Stimulated activated CD8-positive, alpha-beta memory T cell treated with anti-CD3 and anti-CD28 coated beads, Interleukin-4, amount 100 ng/mL, for 1 hour (primary cell): ENCODE measurements at regions not wholly inside any gene's neighbourhood (a gene's known extent, or its start where the extent isn't known, plus 50 kb on each side); places are given as distances from the start of the nearest gene placed in this dataset.

Source experiments
- DNase-seq, 2 donors: peaks; one replicate each; pipeline ENCODE4 v3.0.0-alpha.2; 2020; ENCODE audit warnings: low read depth in 2 of 2, low spot score in 1 of 2

DNA sequence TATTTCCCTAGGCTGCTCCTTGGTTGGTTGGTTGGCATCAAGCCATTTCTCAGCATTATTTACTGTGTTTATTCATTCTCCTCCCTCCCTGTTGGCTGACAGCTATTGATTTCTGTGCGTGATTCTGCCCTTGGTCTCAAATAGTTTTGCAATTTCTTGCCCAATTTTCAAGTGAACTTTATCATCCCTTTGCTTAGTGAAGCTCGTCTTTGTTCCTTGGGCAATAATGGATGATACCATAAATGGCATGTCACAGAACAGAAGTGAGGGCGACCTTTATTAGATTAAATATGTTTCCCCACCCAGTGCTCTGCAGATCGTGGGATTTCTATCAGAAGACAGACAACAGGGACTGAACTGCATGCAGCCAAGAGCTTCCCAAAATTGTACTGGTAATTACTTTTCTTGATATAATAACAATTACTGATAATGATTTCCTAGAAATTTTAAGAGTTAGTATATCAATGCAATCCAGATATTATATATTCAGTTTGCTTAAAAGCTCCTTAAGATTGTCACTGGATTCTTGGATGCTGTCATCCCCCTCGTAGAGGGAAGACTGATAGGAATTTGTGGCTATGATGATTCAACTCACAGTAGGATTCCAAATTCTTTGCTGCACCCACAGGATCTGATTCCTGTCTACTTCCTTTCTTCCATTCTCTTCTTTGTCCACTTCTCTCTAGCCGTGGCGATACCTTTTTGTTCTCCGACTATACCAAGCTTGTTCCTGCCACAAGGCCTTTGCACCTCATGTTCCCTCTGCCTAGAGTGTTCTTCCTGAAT lies 122.1 kb upstream of the KAZN start:
- DNase-seq: no peak

DNA sequence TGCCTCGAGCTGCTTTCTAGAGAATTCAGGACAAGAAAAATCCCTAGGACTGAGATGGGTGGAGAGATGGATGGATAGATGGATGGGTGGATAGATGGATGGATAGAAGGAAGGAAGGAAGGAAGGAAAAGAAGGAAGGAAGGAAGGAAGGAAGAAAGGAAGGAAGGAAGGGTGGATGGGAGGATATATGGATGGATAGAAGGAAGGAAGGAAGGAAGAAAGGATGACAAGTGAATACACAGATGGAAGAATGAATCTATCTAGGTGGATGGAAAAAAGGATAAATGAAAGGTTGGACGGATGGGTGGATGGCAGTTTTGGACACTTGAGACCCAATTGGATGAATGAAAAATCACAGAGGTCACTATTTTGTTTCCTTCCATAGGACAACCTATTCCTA lies 120.4 kb upstream of the KAZN start:
- DNase-seq: no peak

DNA sequence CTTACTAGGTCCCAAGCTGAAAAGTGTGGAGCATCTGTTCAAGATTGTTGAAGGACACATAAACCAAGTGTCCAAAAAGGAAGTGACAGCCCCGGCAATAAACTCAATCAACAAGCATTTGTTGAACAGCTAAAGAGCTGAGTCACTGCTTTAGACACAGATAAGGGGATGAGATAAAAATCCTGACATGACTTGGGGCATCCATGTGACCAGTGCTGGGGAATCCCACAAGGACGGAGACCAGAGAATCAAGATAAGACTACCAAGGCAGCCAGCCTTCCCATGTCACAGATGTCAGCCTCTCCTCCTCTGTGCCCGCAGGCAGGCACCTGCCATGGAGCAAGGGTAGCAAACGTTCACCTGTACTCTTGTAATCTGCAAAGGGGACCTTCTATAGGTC lies 118.6 kb upstream of the KAZN start:
- DNase-seq: no peak

DNA sequence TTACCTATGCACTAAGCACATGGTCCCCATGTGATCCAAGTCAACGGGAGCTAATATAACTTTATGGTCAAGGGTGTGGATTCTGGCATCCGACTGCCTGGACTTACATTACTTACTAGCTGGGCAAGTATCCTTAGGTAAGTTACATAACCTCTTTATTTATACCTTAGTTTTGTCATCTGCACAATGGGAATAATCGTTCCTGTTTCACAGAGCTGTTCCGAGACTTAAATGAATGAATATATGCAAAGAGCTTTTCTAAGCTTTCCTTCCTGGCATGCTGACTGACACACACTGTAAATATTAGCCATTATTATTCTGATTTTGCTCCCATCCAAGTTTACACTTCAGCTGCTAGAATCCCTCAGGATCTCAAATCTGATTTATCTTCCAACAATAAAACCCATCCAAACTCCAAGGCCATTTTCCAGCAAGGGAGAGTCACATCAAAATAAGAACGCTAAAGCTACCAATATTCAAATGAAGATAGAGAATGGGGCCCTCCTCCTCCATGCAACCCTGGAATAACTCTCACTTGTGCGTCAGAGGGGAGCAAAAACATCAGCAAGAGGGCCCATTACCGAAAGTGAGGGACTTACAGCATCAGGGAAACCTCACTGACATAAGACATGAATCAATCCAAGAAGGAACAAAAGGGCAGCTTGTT lies 115.6 kb upstream of the KAZN start:
- DNase-seq: no peak

DNA sequence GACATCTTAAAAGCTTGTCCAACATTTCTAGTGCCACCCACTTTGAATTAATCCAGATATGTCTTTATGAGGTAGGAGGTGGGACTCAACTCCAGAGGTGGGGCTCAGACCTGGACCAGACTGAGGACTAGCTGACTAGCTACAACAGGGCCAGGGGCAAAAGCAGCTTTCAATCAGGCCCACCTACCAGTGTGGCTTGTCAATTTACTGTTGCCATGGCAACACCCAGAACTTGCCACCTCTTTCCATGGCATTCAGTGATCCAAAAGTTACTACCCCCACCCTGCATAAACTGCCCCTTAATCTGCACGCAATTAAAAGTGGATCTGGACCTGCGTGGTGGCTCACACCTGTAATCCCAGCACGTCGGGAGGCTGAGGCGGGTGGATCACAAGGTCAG lies 113.2 kb upstream of the KAZN start:
- DNase-seq: no peak

DNA sequence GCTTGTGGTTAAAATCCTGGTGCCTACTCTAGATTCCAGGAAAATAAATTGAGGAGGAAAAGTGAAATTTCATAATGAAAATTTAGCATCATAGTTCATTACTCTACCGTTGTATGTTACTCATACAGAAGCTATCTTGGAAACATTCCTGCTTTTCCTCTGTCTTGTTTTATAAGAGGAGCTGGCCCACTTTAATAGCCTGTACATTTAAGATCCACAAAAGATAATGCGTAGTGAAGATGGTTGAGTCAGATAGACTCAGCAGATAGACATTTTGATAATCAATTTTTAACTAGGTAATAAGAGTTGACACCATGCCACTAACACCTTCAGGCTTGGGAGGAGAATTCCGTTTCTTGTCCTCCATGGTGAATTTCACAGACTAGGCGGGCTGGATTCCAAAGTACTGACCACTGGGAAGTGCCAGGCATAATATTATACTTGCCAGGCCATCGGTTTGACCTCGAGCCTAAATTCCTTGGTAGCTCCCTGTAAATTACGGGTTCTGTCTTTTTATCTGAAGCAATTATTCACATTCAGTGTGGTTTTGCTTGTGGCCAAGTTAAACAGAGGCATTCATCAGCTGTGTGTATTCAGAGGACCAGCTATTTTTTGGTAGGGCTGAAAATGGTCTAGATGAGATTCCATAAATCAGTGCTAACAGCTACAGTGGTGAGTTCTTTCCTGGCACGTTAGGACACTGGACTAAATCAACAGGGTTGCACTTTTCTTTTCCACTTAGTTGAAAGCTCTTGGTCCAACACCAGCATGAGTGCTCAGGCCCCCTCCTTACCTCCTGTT lies 111.9 kb upstream of the KAZN start:
- DNase-seq: no peak

DNA sequence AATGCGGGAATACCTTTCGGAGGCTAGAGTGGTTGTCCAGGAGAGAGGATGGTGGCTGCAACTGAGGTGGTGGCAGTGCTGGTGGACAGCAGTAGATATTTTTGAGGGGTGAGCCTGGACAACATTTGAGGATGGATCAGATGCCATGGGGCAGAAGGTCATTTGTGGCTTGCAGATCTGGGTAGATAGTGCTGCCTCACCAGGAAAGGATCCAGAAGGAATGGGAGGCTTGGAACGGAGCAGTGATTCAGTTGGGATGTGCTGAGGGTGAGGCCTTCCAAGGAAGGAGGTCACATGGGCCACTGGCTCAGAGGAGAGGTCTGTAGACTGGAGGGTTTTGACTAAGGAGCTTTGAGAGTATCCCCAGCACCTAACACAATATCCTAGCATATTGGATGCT lies 110.8 kb upstream of the KAZN start:
- no peak for DNase-seq

DNA sequence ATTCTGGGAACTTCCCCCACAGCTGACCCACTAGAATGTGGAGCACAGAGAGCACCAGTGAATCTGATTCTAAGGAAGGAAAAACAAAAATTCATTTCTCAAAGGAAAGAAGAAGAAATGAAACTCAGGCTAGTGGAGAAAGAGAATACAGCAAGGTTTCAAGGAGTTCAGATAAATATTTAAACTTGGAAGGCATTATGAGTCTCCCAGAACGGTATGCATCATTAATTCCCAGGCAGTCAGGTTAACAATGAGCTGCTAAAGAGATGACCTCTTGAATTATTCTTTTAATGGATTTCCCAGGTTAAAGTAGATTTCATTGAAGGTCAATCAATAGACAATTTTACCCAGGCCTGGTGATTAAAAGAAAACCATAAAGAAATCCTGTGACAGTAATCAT lies 103.6 kb upstream of the KAZN start:
- no peak for DNase-seq

DNA sequence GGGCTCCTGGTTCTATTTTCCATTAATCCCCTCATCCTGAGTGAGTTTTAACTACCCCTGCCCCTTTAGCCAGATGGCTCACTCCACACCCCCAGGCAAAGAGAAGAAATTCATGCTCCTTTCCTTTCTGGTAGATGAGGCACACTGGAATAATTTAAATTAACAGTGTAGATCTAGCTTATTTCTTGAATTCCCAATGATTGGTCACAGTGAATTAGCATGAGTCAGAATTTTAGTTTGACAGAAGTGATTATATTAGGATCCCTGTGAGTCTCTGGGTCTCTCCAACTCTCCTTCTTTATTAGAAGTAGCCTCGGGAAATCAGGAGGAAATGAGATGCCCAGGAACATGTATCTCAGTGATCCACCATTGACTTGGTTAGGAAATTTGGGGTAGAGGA lies 103.1 kb upstream of the KAZN start:
- DNase-seq: no peak

DNA sequence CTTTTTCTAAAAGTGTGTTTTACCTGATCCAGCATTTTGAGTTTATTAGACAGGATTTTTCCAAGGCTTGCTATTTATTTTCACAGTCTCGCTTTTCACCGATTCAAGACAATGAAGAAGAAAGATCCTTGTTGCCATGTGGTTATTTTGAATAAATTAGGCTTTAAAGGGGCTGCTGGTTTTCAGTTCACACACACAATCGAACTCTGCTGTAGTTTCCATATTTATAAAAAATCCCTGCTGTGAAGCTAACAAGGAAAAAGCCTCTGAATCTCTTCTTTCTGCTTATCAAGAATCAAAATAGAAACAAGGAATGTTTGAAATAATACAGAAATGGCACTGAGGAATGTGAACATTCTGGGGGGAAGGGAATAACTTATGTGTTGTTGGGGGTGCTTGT lies 102.5 kb upstream of the KAZN start:
- no peak for DNase-seq

DNA sequence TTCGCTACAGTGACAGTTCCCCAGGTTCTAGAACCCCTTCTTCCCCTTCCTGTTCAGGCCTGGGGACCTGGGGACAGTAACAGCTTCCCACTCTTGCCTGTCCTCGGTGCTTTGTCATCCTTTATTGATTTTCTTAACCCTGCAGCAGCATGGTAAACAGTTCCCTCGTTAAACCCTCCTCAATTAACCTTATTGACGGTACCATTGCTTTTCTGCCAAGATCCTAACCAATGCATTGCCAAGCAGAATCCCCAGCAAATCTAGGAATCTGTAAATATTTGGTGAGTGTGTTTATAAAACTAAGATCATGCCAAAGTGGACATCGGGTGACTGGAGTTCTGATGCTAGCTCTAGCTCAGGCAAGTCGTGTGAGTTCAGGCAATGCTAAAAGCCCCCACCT lies 99.6 kb upstream of the KAZN start:
- DNase-seq: no peak

DNA sequence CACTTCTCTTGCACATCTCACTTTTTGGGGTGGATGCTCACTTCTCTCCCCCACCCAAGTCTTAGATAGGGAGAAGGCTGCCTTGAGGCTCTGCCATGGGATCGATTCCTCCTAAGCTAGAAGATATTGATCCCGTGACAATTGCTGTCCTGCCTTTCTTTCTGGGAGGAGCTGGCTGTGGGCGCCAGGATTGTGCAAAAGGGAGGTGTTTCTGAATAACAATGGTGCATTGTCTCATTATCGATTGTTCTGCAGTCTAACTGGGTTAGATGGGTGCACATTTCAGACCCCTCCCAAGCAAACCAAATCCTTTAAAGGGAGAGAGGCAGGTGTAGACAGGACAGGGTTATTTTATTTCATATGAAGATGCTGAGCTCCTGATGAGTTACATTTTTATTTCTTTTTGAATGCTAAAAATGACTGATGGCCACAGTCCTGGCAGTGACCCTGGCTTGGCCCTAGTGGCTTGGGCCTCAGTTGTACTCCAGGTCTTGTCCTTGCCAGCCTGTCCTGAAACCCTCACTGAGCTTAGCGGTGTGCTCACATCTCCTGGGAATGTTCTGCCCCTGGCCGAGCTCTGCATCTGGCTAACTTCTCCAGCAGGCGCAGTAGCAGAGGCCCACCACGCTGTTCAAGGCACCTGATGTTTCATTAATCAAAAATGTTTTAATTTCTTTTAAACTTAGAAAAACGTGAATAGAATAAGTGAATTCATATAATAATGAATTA lies 99.0 kb upstream of the KAZN start:
- no peak for DNase-seq

DNA sequence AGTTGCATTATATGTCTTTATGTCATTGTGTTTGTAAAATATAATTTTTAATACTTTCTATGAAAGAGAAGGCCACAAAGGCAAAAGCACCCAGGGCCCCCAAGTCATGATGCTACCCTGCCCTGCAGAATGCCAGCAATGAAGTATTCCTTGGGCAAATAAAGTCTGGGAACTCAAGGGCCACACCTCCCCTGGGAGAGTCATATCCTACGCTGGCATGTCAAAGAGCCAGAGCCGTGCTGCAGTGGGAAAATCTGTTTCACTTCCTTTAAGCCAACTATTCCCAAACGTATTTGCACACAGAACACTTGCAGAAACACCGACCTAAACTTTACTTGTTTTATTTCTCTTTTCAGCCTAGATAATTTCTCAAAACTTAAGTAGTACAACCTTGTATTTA lies 98.4 kb upstream of the KAZN start:
- DNase-seq: no peak

DNA sequence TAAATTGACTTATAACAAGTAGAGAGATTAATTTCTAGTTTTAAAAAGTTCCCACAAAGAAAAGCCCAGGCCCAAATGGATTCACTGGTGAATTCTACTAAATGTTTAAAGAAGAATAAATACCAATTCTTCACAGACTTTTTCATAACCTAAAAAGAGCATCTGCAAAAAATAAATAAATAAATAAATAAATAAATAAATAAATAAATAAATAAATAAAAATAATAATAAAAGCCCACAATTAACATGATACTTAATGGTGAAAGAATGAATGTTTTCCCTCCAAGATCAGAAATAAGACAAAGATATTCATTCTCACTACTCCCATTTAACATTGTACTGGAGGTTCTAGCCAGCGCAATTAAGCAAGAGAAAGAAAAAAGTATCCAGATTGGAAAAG lies 97.6 kb upstream of the KAZN start:
- no peak for DNase-seq

DNA sequence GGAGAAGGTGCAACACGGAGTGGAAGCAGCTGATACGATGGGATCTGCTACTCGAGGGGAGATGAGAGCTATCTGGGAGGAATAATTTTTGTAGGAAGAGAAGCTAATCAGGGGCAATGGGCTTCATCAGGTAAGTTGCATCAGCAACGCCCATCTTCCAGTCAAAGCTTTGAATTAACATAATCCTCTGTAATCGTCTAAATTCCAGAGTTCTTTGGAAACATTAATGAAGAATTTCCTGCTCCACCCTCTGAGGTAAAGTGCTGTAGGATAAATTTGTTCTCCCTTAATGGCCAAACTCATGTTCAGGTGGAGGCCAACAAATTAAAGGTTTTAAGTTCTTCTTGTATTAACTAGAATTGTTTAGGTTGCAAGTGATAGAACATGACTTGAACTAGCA lies 94.0 kb upstream of the KAZN start:
- DNase-seq: no peak

DNA sequence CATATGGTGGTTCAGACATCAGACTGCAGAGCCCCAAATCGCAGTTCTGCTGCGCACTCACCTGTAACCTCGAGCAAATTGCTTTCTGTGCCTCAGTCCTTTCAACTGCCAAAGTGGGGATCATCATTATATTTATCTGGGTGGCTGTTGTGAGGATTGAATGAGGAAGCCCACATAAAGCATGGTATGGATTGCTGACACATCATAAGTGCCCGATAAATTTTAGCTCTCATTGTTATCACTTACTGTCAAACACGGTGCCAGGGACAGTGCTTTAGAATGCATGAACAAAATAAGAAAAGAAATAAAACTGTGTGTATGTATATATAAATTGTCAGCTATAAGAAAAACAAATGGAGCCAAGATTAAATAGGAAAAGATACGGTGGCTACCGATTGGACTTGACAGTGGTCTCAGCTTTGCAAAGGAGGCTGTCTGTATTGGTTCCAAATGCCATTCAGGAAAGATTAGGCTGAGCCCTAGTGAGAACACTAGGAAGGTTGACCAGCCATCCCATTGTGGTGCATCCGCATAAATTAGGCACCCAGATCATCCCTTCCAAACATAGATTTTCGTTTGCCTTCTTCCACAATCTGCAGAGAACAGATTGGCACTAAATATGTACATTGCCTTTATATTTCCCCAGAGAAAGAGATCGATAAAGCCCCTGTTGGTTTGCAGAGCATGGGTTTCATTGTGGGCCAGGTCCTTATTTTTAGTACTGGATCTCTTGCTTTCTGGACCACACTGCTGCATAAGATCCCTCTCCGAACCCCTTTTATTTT lies 91.8 kb upstream of the KAZN start:
- no peak for DNase-seq

DNA sequence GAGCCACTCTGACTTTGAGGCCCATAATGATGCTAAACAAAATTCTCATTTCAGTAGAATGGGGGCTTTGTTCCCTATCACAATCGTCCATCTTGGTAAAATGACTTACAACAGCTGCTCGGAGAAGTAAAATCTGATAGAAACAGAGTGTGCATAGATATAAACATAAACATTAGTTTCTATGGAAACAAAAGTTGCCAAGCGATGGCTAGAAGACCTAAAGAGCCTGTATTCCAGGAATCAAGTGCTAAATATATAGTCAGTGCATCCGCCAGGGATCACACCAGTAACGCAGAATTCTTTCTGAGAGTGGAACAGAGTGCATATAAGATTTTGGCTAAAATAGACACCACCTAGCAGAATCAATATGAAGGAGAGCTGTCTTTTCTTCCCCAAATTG lies 91.2 kb upstream of the KAZN start:
- no peak for DNase-seq

DNA sequence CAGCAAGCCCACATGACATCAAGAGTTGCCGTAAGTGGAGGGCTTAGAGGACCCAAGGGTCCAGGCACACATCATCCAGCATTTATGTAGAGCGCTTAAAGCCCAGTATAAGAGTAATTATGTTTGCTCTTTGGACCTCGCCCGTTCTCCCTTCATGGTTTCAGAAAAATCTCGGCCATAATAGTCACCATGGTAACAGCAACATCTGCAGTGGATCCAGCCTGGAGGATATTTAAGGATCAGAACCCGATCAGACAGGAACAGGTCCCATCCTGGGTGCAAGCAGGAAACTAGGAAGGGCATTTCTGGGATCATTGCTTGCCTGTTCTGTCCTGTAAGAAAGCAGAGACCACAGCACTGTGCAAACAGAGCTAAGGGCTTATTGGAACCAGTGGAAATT lies 89.9 kb upstream of the KAZN start:
- DNase-seq: no peak

DNA sequence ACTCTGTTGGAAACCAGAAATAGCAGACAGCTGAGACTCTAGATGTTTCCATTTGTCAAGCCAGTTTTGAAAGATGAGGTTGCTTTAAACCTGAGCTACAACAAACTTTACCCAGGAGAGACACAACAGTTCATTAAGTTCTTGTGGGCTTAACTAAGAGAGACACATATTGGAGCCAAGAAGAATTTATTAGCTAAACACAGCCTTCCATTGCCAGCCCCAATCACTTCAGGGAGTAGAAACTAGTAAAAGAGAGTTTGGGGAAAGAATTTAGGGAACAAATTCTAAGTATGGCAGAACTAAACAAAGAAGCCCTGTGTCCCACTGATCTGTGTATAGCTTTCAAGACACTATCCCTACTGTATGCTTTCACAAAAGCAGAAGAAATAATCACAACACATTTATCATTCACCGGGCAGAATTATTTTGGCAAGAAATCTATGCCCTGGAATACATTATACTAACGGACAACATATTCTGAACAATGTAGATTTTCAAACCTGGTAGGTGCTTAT lies 87.3 kb upstream of the KAZN start:
- DNase-seq: no peak

DNA sequence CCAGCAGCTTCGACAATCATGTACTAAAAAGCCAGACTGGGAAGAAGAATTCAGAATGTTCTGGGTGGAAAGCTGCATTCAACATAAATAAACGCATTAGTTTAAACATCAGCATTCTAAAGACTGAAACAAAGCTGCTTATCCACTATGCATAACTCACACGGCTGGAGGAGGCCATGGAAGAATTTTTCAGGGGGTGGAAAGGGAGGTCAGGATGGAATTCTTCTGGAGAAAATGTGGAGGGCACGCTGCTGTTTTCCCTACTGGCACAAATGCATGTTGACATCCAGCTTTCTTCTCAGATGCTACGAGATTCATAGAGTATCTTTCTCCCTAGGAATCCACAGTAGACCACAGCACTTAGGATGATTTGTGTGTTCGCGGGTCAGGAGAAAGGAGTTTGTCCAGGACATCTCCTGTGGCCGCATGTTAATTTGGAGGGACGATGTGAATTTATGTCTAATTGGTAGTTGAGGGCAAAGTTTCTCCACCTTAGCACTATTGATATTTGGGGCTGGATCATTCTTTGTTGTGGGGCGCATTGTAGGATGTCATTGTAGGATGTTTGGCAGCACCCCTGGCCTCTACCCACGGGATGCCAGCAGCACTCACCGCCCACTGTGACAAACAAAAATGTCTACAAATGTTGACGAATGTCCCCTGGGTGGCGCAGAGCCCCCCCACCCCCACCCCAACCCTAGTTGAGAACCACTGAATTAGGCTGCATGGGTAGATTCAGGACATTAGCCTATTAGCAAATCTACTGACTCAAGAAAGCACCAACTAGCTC lies 86.5 kb upstream of the KAZN start:
- no peak for DNase-seq
